ENCODE measurements at regions not wholly inside any gene's neighbourhood (a gene's known extent, or its start where the extent isn't known, plus 50 kb on each side); places are given as distances from the start of the nearest gene placed in this dataset.

DNA sequence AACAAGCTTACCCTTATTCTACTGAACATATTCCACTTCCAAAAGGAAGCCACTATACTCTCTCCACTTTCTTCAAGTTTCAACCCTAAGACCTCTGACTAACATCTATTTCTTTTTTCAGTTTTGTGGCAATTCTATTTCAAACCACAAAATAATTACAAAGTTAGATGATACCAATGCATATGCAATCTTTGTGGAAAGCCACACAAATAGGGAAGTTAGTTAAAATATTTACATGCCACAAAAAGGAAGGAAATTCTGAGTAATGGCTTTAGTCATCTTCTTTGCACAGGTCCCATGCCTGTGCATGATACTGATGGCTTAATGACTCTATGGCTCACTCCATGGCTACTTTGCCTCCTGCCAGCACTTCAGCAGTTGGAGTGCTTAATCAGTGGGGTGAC, 57.0 kb upstream of the MCTP2 start (continued):
- TF ChIP-seq ETV6 (conservative IDR thresholded peaks at IDR 0.05 in 1 of 2, IDR thresholded peaks at IDR 0.05 in 1 of 2; ENCODE audit: borderline replicate concordance in 1 of 2, low read depth in 1 of 2) (no peak), DPF2 (IDR thresholded peaks at IDR 0.05) (peak; percentile 55; the same call in 1 of the 2 replicates), IKZF1 (conservative IDR thresholded peaks at IDR 0.05) (peak; percentile 61; the same call in 1 of the 2 replicates)

DNA sequence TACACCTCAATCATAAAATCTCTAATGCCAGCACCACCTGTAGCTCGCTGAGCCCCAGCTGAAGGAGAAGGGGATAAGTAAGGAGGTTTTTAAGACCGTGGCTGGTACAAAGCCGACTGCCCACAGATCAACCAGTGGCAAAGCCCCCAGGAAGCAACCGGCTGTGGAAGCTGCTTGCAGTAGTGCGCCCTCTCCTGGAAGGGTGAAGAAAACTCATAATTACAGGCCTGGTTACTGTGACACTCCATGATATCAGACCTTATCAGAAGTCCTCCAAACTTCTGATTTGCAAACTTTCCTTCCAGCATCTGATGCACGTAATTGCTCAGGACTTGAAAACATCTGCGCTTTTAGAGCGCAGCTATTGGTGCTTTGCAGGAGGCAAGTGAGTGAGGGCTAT, 63.1 kb upstream of the MCTP2 start:
- ChIA-PET CTCF (interaction anchor here (0.6 to 12.5 kb wide), 3 partner anchors 10 to 156 kb away, joined by 3 to 417 read pairs (median 4); no protein-coding TSS in a partner anchor), SMC1A (ENCODE audit: uncharacterized antibody, unreplicated experiment) (interaction anchor here (0.8 to 8.2 kb wide), 2 partner anchors 139 to 155 kb away, joined by 3 to 266 read pairs; no protein-coding TSS in a partner anchor), POLR2A (no interaction called here), RAD21 (ENCODE audit: unreplicated experiment) (interaction anchor here (9.1 kb wide), 1 partner anchor 155 kb away, joined by 268 read pairs; no protein-coding TSS in a partner anchor)
- no TSS peak for BruUV-seq (replicated peaks)
- Histone ChIP-seq H3K79me2 (ENCODE audit: control insufficient read depth, insufficient read depth, low read length) (no peaks in the 10 kb centered on the region), H3K4me2 (ENCODE audit: control insufficient read depth, insufficient read depth) (no peak overlapping the region), H3K27ac (ENCODE audit: control insufficient read depth, insufficient read depth) (no peak overlapping the region), H3K27me3 (replicated peaks in 1 of 2; ENCODE audit: control insufficient read depth in 2 of 2, insufficient read depth in 2 of 2, low read length in 1 of 2) (no peaks in the 10 kb centered on the region), H3K9ac (ENCODE audit: control insufficient read depth, insufficient read depth, low read length) (no peak overlapping the region), H3K9me3 (replicated peaks; ENCODE audit: control insufficient read depth, insufficient read depth, low read length) (no peaks in the 10 kb centered on the region; the same call in 2 of the 3 replicates), H3K36me3 (ENCODE audit: control insufficient read depth in 2 of 2, insufficient read depth in 2 of 2, low read length in 1 of 2) (no peaks in the 10 kb centered on the region), H3K4me3 (no peak overlapping the region), H4K20me1 (ENCODE audit: control insufficient read depth, insufficient read depth) (no peaks in the 10 kb centered on the region), H3K4me1 (ENCODE audit: control insufficient read depth, insufficient read depth, low read length) (no peaks in the 10 kb centered on the region), H2AFZ (ENCODE audit: control insufficient read depth, low read depth, low read length) (no peak overlapping the region)
- DNase-seq (ENCODE audit: low read depth, low spot score) (no peak), ATAC-seq (no peak; the same call in 2 of the 3 replicates), FAIRE-seq (no peak)
- intact Hi-C loops (cut with micrococcal nuclease; ENCODE audit: unreplicated experiment) = loop anchor here (10.0 kb wide), 1 partner anchor 407 kb away; no protein-coding TSS in a partner anchor
- TF ChIP-seq EGR1 (IDR thresholded peaks at IDR 0.05; ENCODE audit: borderline replicate concordance in 1 of 2, low read depth in 2 of 2, low read length in 2 of 2) (no peak), ZNF622 (IDR thresholded peaks at IDR 0.05) (no peak)
- TF ChIP-seq, protein P1, sequence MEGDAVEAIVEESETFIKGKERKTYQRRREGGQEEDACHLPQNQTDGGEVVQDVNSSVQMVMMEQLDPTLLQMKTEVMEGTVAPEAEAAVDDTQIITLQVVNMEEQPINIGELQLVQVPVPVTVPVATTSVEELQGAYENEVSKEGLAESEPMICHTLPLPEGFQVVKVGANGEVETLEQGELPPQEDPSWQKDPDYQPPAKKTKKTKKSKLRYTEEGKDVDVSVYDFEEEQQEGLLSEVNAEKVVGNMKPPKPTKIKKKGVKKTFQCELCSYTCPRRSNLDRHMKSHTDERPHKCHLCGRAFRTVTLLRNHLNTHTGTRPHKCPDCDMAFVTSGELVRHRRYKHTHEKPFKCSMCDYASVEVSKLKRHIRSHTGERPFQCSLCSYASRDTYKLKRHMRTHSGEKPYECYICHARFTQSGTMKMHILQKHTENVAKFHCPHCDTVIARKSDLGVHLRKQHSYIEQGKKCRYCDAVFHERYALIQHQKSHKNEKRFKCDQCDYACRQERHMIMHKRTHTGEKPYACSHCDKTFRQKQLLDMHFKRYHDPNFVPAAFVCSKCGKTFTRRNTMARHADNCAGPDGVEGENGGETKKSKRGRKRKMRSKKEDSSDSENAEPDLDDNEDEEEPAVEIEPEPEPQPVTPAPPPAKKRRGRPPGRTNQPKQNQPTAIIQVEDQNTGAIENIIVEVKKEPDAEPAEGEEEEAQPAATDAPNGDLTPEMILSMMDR (IDR thresholded peaks at IDR 0.05 in 2 of 3, conservative IDR thresholded peaks at IDR 0.05 in 1 of 3; ENCODE audit: control insufficient read depth in 2 of 3, extremely low read depth in 1 of 3, insufficient read depth in 1 of 3, low read depth in 3 of 3, low read length in 3 of 3) = peak; percentile 1 to 32 (median 28); a peak in 1 of 6 replicates
- in situ Hi-C loops (cut with MboI) = no loop called here
- WGBS (ENCODE audit: insufficient coverage, insufficient replicate concordance, low lambda C conversion rate, missing lambda C conversion rate) = 52% methylated on average over 8 of the region's 8 CpGs

All from GM12878 (cell line).